Nephron progenitor cell (in vitro differentiated cells): ENCODE measurements at regions not wholly inside any gene's neighbourhood (a gene's known extent, or its start where the extent isn't known, plus 50 kb on each side); places are given as distances from the start of the nearest gene placed in this dataset.

Experiments used
- DNase-seq: peaks from one replicate; pipeline ENCODE4 v3.0.0; 2021
- H3K27ac Mint-ChIP-seq: 2 replicates; pipeline ENCODE4 v1.8.0; 2021; ENCODE audit warnings: mild to moderate bottlenecking, moderate library complexity, mixed read lengths
- H3K27me3 Mint-ChIP-seq: 2 replicates; pipeline ENCODE4 v1.8.0; 2021; ENCODE audit warnings: mild to moderate bottlenecking, low read depth, mixed read lengths; ENCODE audit not compliant: poor library complexity
- H3K36me3 Mint-ChIP-seq: 2 replicates; pipeline ENCODE4 v1.8.0; 2021; ENCODE audit warnings: low read depth, mixed read lengths
- H3K4me1 Mint-ChIP-seq: 2 replicates; pipeline ENCODE4 v1.8.0; 2021; ENCODE audit warnings: mixed read lengths
- H3K4me3 Mint-ChIP-seq: 2 replicates; pipeline ENCODE4 v1.8.0; 2021; ENCODE audit warnings: mild to moderate bottlenecking, moderate library complexity, mixed read lengths
- H3K9me3 Mint-ChIP-seq: 2 replicates; pipeline ENCODE4 v1.8.0; 2021; ENCODE audit warnings: mild to moderate bottlenecking, moderate library complexity, mixed read lengths
- CTCF ChIP-seq: fragments of 200-600 bp; sonication (generic); IDR thresholded peaks from 2 replicates; pipeline ENCODE4 v1.5.0; 2021; ENCODE audit warnings: antibody characterized with exemption

- DNase-seq = no peak
- no peak for TF ChIP-seq CTCF
- peaks cover 8% of the 10 kb centered on the region for H3K36me3 Mint-ChIP-seq
- H3K4me1 Mint-ChIP-seq = peaks cover 28% of the 10 kb centered on the region
- H3K4me3 Mint-ChIP-seq = no peak overlapping the region
- peaks cover 6% of the 10 kb centered on the region for H3K27me3 Mint-ChIP-seq
- peaks cover 23% of the 10 kb centered on the region for H3K9me3 Mint-ChIP-seq
- no peak overlapping the region for H3K27ac Mint-ChIP-seq
These were observed 204.8 kb downstream of the ANAPC1 start for GRCh38 chr2:111679202-111679601.

- Mint-ChIP-seq H3K27ac (no peak overlapping the region), H3K27me3 (peaks cover 3% of the 10 kb centered on the region), H3K9me3 (peaks cover 24% of the 10 kb centered on the region), H3K36me3 (peaks cover 8% of the 10 kb centered on the region), H3K4me1 (peaks cover 7% of the 10 kb centered on the region), H3K4me3 (no peak overlapping the region)
- no peak for TF ChIP-seq CTCF
- no peak for DNase-seq
These were observed 199.4 kb downstream of the ANAPC1 start for GRCh38 chr2:111684611-111685010.

- Mint-ChIP-seq H3K9me3 (peaks cover 24% of the 10 kb centered on the region), H3K27ac (no peak overlapping the region)
These were observed 198.7 kb downstream of the ANAPC1 start for GRCh38 chr2:111685342-111685741.

GRCh38 chr2:111686994-111687393, 197.0 kb downstream of the ANAPC1 start:
- H3K27me3 Mint-ChIP-seq = peaks cover 3% of the 10 kb centered on the region

More at GRCh38 chr2:111685342-111685741, 198.7 kb downstream of the ANAPC1 start:
- peaks cover 3% of the 10 kb centered on the region for H3K27me3 Mint-ChIP-seq
- DNase-seq = no peak
- peaks cover 8% of the 10 kb centered on the region for H3K36me3 Mint-ChIP-seq
- no peak for TF ChIP-seq CTCF
- no peak overlapping the region for H3K4me3 Mint-ChIP-seq
- peaks cover 7% of the 10 kb centered on the region for H3K4me1 Mint-ChIP-seq

GRCh38 chr2:111687911-111688310, 196.1 kb downstream of the ANAPC1 start:
- Mint-ChIP-seq H3K4me3 (no peak overlapping the region), H3K27me3 (peaks cover 3% of the 10 kb centered on the region), H3K9me3 (peaks cover 8% of the 10 kb centered on the region), H3K27ac (no peak overlapping the region), H3K4me1 (peaks cover 7% of the 10 kb centered on the region), H3K36me3 (peaks cover 5% of the 10 kb centered on the region)
- DNase-seq = no peak
- TF ChIP-seq CTCF = no peak

More at GRCh38 chr2:111686994-111687393, 197.0 kb downstream of the ANAPC1 start:
- no peak for TF ChIP-seq CTCF
- Mint-ChIP-seq H3K4me1 (peaks cover 7% of the 10 kb centered on the region), H3K4me3 (no peak overlapping the region), H3K27ac (no peak overlapping the region), H3K36me3 (peaks cover 8% of the 10 kb centered on the region), H3K9me3 (peaks cover 15% of the 10 kb centered on the region)
- no peak for DNase-seq

- Mint-ChIP-seq H3K4me3 (no peak overlapping the region), H3K36me3 (no peaks in the 10 kb centered on the region), H3K4me1 (peaks cover 7% of the 10 kb centered on the region), H3K9me3 (peaks cover 6% of the 10 kb centered on the region), H3K27ac (no peak overlapping the region), H3K27me3 (no peaks in the 10 kb centered on the region)
- DNase-seq = no peak
- no peak for TF ChIP-seq CTCF
These were observed 195.5 kb downstream of the ANAPC1 start for GRCh38 chr2:111688482-111688881.
